Fibroblast of upper back skin (primary cell): ENCODE measurements at regions not wholly inside any gene's neighbourhood (a gene's known extent, or its start where the extent isn't known, plus 50 kb on each side); places are given as distances from the start of the nearest gene placed in this dataset.

Experiments used
- DNase-seq: peaks from one replicate; pipeline ENCODE4 v3.0.0-alpha.2; 2013

DNA sequence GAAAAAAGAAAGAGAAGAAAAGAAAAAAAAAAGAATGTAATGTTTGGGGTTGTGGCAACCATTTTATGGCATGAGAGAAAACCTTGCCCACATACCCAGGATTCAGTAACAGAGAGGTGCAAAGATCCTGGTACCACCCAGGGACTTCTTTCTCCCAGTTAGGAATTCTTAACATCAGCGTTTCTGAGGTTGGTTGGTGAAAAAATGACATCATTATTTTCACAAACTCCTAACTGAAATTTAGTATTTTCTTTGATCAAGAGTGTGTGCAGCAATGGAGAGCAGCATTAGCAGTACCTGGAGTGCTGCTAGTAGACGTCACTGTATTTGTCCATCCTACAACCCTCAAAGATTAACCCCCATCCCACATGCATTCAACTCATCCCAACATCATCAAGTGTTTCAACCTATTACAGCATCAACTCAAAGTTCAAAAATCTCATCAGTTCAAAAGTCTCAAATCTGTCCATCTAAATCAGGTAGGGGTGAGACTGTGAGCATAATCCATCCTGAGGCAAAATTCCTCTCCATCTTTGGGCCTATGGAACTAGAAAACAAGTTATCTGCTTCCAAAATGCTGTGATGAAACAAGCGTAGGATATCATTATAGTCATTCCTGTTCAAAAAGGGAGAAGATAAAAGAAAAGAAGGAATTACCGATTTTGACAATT is 60.1 kb upstream of the MSX2 start:
- DNase-seq: no peak

DNA sequence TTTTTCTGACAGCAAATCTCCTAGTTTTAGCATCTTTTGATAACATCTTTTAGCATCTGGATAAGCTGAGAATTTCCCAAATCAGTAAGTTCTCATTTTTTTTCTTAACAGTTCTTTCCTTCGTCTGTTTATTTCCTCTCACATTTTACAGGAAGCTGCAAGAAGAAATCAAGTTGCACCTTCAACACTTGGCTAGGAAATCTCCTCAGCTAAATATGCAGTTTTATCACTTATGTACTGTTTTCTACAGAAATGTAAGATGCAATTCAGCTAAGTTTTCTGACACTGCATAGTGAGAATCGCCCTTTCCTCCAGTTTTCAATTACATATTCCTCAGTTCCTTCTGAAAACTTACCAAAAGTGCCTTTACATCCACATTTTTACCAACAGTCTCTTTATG is 59.0 kb upstream of the MSX2 start:
- no peak for DNase-seq

DNA sequence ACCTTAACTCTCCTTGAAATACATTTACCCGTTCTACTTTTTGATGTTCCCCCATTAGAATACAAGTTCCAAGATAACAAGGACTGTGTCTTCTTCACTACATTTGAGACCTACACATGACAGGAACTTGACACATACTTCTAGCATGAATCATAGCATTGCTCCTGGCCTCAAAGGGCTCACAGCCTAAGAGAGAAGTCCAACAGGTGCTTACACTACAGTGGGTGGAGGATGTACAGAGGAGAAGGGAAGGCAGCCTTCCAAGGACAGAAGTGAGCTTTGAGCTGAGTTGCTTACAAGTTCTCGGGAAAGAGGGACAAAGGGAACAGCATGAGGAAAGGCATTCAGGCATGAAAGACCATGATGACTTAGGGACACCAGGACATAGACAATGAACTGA is 56.9 kb upstream of the MSX2 start:
- no peak for DNase-seq

DNA sequence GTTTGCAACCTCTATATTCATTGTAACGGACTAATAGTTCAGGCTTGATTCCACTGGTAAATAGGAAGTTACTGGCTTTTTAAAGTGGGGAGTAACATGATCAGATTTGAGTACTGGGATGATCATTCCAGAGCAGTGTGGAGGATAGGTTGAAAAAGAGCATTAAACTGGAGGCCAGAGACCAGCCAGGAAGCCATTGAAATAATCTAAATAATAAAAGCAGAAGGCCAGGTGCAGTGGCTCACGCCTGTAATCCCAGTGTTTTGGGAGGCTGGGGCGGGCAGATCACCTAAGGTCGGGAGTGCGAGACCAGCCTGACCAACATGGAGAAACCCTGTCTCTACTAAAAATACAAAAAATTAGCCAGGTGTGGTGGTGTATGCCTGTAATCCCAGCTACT is 56.0 kb upstream of the MSX2 start:
- DNase-seq: no peak
